Type B pancreatic cell (in vitro differentiated cells): ENCODE measurements at regions not wholly inside any gene's neighbourhood (a gene's known extent, or its start where the extent isn't known, plus 50 kb on each side); places are given as distances from the start of the nearest gene placed in this dataset.

Source experiments
- DNase-seq: peaks from one replicate; pipeline ENCODE4 v3.0.0; 2021; ENCODE audit warnings: mixed read lengths; ENCODE audit not compliant: unreplicated experiment; ENCODE audit errors: extremely low spot score
- H3K27ac Mint-ChIP-seq: 2 replicates; pipeline ENCODE4 v1.8.0; 2021; ENCODE audit warnings: mild to moderate bottlenecking, mixed read lengths
- H3K27me3 Mint-ChIP-seq: 2 replicates; pipeline ENCODE4 v1.8.0; 2021; ENCODE audit warnings: mixed read lengths
- H3K36me3 Mint-ChIP-seq: 2 replicates; pipeline ENCODE4 v1.8.0; 2021; ENCODE audit warnings: mixed read lengths
- H3K4me1 Mint-ChIP-seq: one replicate; pipeline ENCODE4 v1.8.0; 2021; ENCODE audit warnings: mixed read lengths; ENCODE audit not compliant: unreplicated experiment
- H3K4me3 Mint-ChIP-seq: 2 replicates; pipeline ENCODE4 v1.8.0; 2021; ENCODE audit warnings: mild to moderate bottlenecking, mixed read lengths
- H3K9me3 Mint-ChIP-seq: 2 replicates; pipeline ENCODE4 v1.8.0; 2021; ENCODE audit warnings: mixed read lengths
- TF ChIP-seq, protein P1 (sequence below): fragments of 200-600 bp; sonication (generic); conservative IDR thresholded peaks from 2 replicates; pipeline ENCODE4 v1.5.0; 2021; ENCODE audit warnings: antibody characterized with exemption, mild to moderate bottlenecking

DNA sequence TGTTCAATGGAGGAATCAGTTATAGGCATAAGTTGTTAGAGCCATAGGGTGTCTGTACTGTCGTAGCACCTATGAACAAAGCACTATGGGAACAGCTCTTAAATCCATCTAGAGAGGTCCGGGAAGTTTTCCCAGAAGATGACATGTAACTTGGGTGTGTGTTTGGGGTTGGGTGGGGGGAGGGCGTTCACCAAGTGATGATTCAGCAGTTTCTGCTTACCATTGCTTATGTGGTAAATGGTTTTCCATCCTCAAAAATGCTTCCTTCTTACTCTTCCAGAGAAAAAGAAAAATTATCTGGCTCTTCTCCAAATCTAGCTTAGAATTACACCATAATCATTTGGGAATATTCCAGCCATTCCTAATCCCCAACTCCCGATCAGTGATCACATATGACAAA lies 361.1 kb upstream of the ZNF521 start:
- Mint-ChIP-seq H3K9me3 (no peaks in the 10 kb centered on the region), H3K27me3 (no peaks in the 10 kb centered on the region), H3K4me1 (no peaks in the 10 kb centered on the region), H3K36me3 (no peaks in the 10 kb centered on the region), H3K4me3 (no peak overlapping the region), H3K27ac (no peak overlapping the region)
- TF ChIP-seq, protein P1, sequence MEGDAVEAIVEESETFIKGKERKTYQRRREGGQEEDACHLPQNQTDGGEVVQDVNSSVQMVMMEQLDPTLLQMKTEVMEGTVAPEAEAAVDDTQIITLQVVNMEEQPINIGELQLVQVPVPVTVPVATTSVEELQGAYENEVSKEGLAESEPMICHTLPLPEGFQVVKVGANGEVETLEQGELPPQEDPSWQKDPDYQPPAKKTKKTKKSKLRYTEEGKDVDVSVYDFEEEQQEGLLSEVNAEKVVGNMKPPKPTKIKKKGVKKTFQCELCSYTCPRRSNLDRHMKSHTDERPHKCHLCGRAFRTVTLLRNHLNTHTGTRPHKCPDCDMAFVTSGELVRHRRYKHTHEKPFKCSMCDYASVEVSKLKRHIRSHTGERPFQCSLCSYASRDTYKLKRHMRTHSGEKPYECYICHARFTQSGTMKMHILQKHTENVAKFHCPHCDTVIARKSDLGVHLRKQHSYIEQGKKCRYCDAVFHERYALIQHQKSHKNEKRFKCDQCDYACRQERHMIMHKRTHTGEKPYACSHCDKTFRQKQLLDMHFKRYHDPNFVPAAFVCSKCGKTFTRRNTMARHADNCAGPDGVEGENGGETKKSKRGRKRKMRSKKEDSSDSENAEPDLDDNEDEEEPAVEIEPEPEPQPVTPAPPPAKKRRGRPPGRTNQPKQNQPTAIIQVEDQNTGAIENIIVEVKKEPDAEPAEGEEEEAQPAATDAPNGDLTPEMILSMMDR, result no peak
- DNase-seq, result no peak

DNA sequence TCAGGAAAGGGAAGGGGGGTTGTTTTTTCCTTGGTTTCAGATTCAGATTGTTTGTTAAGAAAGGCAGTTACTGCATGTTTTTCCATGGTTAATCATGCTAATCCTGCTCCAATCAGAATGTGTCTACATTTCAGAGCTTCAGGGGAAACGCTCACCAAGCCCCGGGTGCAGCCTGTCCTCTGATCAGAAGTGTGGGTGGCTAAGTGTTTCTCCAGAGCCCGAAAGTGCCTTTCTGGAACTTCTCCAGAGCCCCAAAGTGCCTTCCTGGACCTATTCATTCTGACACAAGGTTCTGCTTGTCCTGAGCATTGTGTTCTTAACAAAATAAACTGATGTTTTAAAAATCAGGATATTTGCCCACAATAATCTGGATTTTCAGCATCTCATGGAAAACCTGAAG lies 359.0 kb upstream of the ZNF521 start:
- no peak overlapping the region for H3K27ac Mint-ChIP-seq
- no peak overlapping the region for H3K4me3 Mint-ChIP-seq
- H3K36me3 Mint-ChIP-seq, result no peaks in the 10 kb centered on the region
- H3K9me3 Mint-ChIP-seq, result no peaks in the 10 kb centered on the region
- TF ChIP-seq, protein P1, result no peak
- H3K27me3 Mint-ChIP-seq, result no peaks in the 10 kb centered on the region
- no peak for DNase-seq
- H3K4me1 Mint-ChIP-seq, result no peaks in the 10 kb centered on the region

DNA sequence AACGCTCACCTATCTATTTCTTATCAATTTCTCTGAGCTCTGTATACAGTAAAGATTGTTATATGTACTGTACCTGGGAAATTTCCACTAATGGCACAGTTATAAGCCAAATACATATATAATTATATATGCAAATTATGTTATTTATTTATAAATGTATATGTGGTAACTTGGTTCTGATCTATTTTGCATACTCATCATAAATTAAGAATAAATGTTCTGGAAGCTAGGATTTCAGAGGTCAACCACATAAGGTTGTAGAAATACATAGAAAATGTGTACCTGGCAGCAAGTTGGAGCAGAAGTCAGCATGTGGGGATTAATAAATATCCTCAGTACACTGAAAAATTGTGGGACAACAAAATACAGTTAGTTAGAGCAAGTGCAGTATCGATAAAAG lies 353.7 kb upstream of the ZNF521 start:
- no peak for DNase-seq
- H3K4me1 Mint-ChIP-seq, result no peaks in the 10 kb centered on the region

DNA sequence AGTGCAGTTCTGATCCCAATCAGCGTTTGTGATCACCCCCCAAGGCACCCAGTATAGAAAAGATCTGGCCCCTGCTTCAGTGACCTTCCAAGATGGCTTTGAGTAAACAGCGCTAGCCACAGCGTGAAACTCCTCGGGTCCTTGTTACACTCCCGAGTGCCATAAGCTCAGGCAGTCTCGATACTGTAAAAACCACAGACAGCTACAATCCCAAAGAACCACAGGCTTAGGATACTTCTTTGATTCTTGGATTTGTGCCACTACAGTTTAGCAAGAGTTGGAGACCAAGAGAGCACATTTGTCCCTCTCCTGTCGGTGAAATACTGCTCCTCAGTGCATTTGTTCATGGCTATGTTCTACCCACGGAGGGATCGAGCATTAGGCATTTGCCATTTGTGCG lies 352.5 kb upstream of the ZNF521 start:
- Mint-ChIP-seq H3K27me3 (no peaks in the 10 kb centered on the region), H3K36me3 (no peaks in the 10 kb centered on the region), H3K4me3 (no peak overlapping the region), H3K9me3 (no peaks in the 10 kb centered on the region), H3K27ac (no peak overlapping the region), H3K4me1 (no peaks in the 10 kb centered on the region)
- DNase-seq, result no peak
- TF ChIP-seq, protein P1, result no peak

More for the DNA sequence above, 353.7 kb upstream of the ZNF521 start:
- H3K9me3 Mint-ChIP-seq, result no peaks in the 10 kb centered on the region
- no peak overlapping the region for H3K27ac Mint-ChIP-seq
- no peaks in the 10 kb centered on the region for H3K36me3 Mint-ChIP-seq
- H3K4me3 Mint-ChIP-seq, result no peak overlapping the region
- H3K27me3 Mint-ChIP-seq, result no peaks in the 10 kb centered on the region
- TF ChIP-seq, protein P1, result no peak

DNA sequence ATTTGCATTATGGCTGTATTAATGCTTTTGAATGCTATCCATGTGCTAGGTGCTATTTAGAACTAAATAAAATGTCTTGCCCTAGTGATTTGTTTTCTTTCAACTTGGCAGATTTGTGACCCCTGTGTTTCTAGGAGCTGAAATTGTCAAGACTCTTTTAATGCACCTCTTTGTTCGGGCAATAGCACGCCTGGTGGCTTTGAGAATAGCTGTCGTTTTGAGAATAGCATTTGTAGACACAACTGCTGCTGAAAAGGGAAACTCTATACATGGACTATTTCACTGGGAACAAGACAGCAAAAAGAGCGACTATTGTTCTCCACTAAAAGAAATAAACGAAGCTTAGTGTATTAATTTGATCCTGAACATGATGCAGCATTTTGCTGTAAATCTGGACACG lies 352.1 kb upstream of the ZNF521 start:
- Mint-ChIP-seq H3K4me1 (no peaks in the 10 kb centered on the region), H3K9me3 (no peaks in the 10 kb centered on the region), H3K4me3 (no peak overlapping the region), H3K27me3 (no peaks in the 10 kb centered on the region), H3K36me3 (no peaks in the 10 kb centered on the region), H3K27ac (no peak overlapping the region)
- TF ChIP-seq, protein P1, result no peak
- DNase-seq, result no peak

DNA sequence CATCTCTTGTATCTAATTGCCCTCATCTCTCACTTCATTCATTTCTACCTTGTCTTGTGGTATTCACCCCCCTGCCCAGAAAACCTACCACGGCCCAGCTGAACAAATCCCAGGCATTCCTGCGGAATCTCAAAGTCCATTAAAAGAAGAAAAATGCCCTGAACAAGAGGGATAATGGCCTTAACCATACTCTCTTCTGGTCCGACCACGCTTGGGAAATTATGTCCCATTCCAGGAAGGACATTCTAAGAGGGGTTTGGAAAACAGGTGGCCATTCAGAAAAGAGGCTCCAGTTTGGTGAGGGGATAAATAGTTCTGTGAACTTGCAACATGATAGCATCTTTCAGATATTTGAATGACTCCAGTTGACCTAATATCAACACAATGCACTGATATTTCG lies 349.9 kb upstream of the ZNF521 start:
- H3K27ac Mint-ChIP-seq, result no peak overlapping the region
- TF ChIP-seq, protein P1, result no peak
- H3K4me1 Mint-ChIP-seq, result no peaks in the 10 kb centered on the region
- no peaks in the 10 kb centered on the region for H3K36me3 Mint-ChIP-seq
- no peak overlapping the region for H3K4me3 Mint-ChIP-seq
- no peak for DNase-seq
- no peaks in the 10 kb centered on the region for H3K9me3 Mint-ChIP-seq
- H3K27me3 Mint-ChIP-seq, result peaks cover 4% of the 10 kb centered on the region
